ENCODE measurements at regions not wholly inside any gene's neighbourhood (a gene's known extent, or its start where the extent isn't known, plus 50 kb on each side); places are given as distances from the start of the nearest gene placed in this dataset.

DNA sequence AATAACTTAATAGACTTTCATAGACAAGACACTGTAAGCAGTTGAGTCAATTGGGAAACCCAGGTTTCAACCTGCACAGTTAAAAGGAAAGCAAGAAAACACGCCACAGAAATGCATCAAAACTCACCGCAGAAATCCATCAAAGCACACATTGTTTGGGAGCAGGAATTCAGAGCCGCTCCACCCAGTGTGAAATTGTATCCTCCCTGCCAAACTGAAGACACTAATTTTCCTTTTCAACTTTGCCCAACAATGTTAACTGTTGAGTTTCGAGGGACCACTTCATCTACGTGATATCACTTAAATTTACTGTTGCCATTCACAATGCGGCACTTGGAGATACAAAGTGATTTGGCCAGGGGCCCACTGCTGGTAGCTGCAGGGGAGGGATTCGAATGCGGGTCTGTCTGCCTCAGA lies 92.7 kb downstream of the DACT2 start:
- BruUV-seq (replicated peaks): no TSS peak
- no peak for DNase-seq (ENCODE audit: low read depth, low spot score)

More for the DNA sequence above, 92.7 kb downstream of the DACT2 start:
- RAD21 ChIA-PET (ENCODE audit: low non-redundant PET in 1 of 2, low total read pairs in 2 of 2, uncharacterized antibody in 2 of 2, unreplicated experiment in 2 of 2): no interaction called here
- Histone ChIP-seq H3K4me3 (replicated peaks in 1 of 2; ENCODE audit: low read depth in 1 of 2, low read length in 2 of 2) (no peak overlapping the region), H3K4me1 (ENCODE audit: control insufficient read depth in 1 of 2, insufficient read depth in 2 of 2, low read length in 2 of 2) (no peaks in the 10 kb centered on the region), H3K27ac (ENCODE audit: low read depth, low read length) (no peak overlapping the region), H3K9me2 (ENCODE audit: insufficient read depth) (no peaks in the 10 kb centered on the region), H3K36me3 (ENCODE audit: control insufficient read depth in 1 of 2, insufficient read depth in 2 of 2, low read length in 2 of 2) (no peaks in the 10 kb centered on the region), H3K9ac (ENCODE audit: low read length) (no peak overlapping the region), H3K79me2 (ENCODE audit: insufficient read depth, low read length) (no peaks in the 10 kb centered on the region), H2AFZ (ENCODE audit: low read depth, low read length, poor library complexity, severe bottlenecking) (no peak overlapping the region), H3K27me3 (ENCODE audit: insufficient read depth, low read length) (peaks cover 30% of the 10 kb centered on the region), H3K4me2 (ENCODE audit: low read length) (no peak overlapping the region), H4K20me1 (ENCODE audit: insufficient read depth) (no peaks in the 10 kb centered on the region), H3K9me3 (ENCODE audit: control insufficient read depth in 1 of 2, insufficient read depth in 1 of 2, low read depth in 1 of 2, low read length in 2 of 2) (no peaks in the 10 kb centered on the region)
- no peak for TF ChIP-seq CEBPB (IDR thresholded peaks at IDR 0.05; ENCODE audit: low read depth)
- TF ChIP-seq, protein P1, sequence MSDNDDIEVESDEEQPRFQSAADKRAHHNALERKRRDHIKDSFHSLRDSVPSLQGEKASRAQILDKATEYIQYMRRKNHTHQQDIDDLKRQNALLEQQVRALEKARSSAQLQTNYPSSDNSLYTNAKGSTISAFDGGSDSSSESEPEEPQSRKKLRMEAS (IDR thresholded peaks at IDR 0.05): no peak
- no peak for TF ChIP-seq ZNF274 (IDR thresholded peaks at IDR 0.05; ENCODE audit: low read depth, low read length)
- TF ChIP-seq, protein P2, sequence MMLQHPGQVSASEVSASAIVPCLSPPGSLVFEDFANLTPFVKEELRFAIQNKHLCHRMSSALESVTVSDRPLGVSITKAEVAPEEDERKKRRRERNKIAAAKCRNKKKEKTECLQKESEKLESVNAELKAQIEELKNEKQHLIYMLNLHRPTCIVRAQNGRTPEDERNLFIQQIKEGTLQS (IDR thresholded peaks at IDR 0.05): no peak
- TF ChIP-seq EGR1 (IDR thresholded peaks at IDR 0.05; ENCODE audit: low read depth): no peak
- TF ChIP-seq ELF1 (IDR thresholded peaks at IDR 0.05; ENCODE audit: borderline replicate concordance, low read depth): no peak
- TF ChIP-seq, protein P3, sequence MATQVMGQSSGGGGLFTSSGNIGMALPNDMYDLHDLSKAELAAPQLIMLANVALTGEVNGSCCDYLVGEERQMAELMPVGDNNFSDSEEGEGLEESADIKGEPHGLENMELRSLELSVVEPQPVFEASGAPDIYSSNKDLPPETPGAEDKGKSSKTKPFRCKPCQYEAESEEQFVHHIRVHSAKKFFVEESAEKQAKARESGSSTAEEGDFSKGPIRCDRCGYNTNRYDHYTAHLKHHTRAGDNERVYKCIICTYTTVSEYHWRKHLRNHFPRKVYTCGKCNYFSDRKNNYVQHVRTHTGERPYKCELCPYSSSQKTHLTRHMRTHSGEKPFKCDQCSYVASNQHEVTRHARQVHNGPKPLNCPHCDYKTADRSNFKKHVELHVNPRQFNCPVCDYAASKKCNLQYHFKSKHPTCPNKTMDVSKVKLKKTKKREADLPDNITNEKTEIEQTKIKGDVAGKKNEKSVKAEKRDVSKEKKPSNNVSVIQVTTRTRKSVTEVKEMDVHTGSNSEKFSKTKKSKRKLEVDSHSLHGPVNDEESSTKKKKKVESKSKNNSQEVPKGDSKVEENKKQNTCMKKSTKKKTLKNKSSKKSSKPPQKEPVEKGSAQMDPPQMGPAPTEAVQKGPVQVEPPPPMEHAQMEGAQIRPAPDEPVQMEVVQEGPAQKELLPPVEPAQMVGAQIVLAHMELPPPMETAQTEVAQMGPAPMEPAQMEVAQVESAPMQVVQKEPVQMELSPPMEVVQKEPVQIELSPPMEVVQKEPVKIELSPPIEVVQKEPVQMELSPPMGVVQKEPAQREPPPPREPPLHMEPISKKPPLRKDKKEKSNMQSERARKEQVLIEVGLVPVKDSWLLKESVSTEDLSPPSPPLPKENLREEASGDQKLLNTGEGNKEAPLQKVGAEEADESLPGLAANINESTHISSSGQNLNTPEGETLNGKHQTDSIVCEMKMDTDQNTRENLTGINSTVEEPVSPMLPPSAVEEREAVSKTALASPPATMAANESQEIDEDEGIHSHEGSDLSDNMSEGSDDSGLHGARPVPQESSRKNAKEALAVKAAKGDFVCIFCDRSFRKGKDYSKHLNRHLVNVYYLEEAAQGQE (IDR thresholded peaks at IDR 0.05; ENCODE audit: low read depth): no peak
- TF ChIP-seq EZH2 (IDR thresholded peaks at IDR 0.05): no peak
- no peak for TF ChIP-seq JUND (IDR thresholded peaks at IDR 0.05)
- TF ChIP-seq POLR2A (IDR thresholded peaks at IDR 0.05; ENCODE audit: borderline replicate concordance, extremely low read depth, insufficient read depth, insufficient read length): no peak
- TF ChIP-seq YY1 (IDR thresholded peaks at IDR 0.05; ENCODE audit: extremely low read depth, insufficient replicate concordance, low read depth, low read length): no peak
- no peak for TF ChIP-seq FOSL1 (IDR thresholded peaks at IDR 0.05; ENCODE audit: low read depth)
- no peak for TF ChIP-seq CTCF (IDR thresholded peaks at IDR 0.05 in 2 of 3, conservative IDR thresholded peaks at IDR 0.05 in 1 of 3; ENCODE audit: borderline replicate concordance in 1 of 3, insufficient read depth in 1 of 3, low read depth in 2 of 3, low read length in 2 of 3)
- TF ChIP-seq TCF7L2 (IDR thresholded peaks at IDR 0.05; ENCODE audit: borderline replicate concordance, extremely low read depth, insufficient read depth, insufficient read length): no peak
- TF ChIP-seq ZBTB33 (IDR thresholded peaks at IDR 0.05; ENCODE audit: extremely low read depth, insufficient replicate concordance, low read length): no peak
- POLR2A ChIA-PET: no interaction called here
- intact Hi-C loops (cut with micrococcal nuclease): no loop called here
- ATAC-seq: no peak
- CTCF ChIA-PET: no interaction called here
